GM23248 (cell line): ENCODE measurements at regions not wholly inside any gene's neighbourhood (a gene's known extent, or its start where the extent isn't known, plus 50 kb on each side); places are given as distances from the start of the nearest gene placed in this dataset.

Experiments
- DNase-seq: peaks from one replicate; pipeline ENCODE4 v3.0.0-alpha.2; 2015
- H2AFZ ChIP-seq: fragments of 200-600 bp; sonication (generic); 2 replicates; pipeline ENCODE4 v1.6.1; 2016; ENCODE audit warnings: antibody characterized with exemption
- H3F3A ChIP-seq: fragments of 200-600 bp; sonication (generic); 2 replicates; pipeline ENCODE4 v1.6.1; 2016; ENCODE audit warnings: mild to moderate bottlenecking, antibody characterized with exemption, mixed run types; ENCODE audit not compliant: insufficient read depth
- H3K27ac ChIP-seq: fragments of 200-600 bp; sonication (generic); 2 replicates; pipeline ENCODE4 v1.5.1; 2016; ENCODE audit warnings: mild to moderate bottlenecking
- H3K27me3 ChIP-seq: fragments of 200-600 bp; sonication (generic); replicated peaks from 2 replicates; pipeline ENCODE4 v1.6.1; 2016; ENCODE audit warnings: mild to moderate bottlenecking; ENCODE audit not compliant: insufficient read depth
- H3K36me3 ChIP-seq: fragments of 200-600 bp; sonication (generic); 2 replicates; pipeline ENCODE4 v1.6.1; 2016; ENCODE audit warnings: low read depth, mild to moderate bottlenecking
- H3K4me1 ChIP-seq: fragments of 200-600 bp; sonication (generic); 2 replicates; pipeline ENCODE4 v1.6.1; 2016; ENCODE audit warnings: mild to moderate bottlenecking; ENCODE audit not compliant: insufficient read depth
- H3K4me2 ChIP-seq: fragments of 200-600 bp; sonication (generic); one replicate; pipeline ENCODE4 v1.6.1; 2016; ENCODE audit warnings: mild to moderate bottlenecking; ENCODE audit not compliant: unreplicated experiment
- H3K4me3 ChIP-seq: fragments of 200-600 bp; sonication (generic); 2 replicates; pipeline ENCODE4 v1.5.1; 2016; ENCODE audit warnings: mild to moderate bottlenecking
- H3K79me2 ChIP-seq: fragments of 200-600 bp; sonication (generic); 2 replicates; pipeline ENCODE4 v1.6.1; 2016; ENCODE audit warnings: mild to moderate bottlenecking; ENCODE audit not compliant: insufficient read depth
- H3K9ac ChIP-seq: fragments of 200-600 bp; sonication (generic); 2 replicates; pipeline ENCODE4 v1.6.1; 2016; ENCODE audit warnings: mild to moderate bottlenecking
- H3K9me2 ChIP-seq: fragments of 200-600 bp; sonication (generic); 2 replicates; pipeline ENCODE4 v1.6.1; 2016; ENCODE audit warnings: mixed run types, mild to moderate bottlenecking, moderate library complexity; ENCODE audit not compliant: insufficient read depth
- H3K9me3 ChIP-seq: fragments of 200-600 bp; sonication (generic); one replicate; pipeline ENCODE4 v1.6.1; 2017; ENCODE audit warnings: low read depth
- H4K20me1 ChIP-seq: fragments of 200-600 bp; sonication (generic); 2 replicates; pipeline ENCODE4 v1.6.0; 2016; ENCODE audit not compliant: insufficient read depth
- EZH2 ChIP-seq: fragments of 200-600 bp; sonication (generic); IDR thresholded peaks from 2 replicates; pipeline ENCODE4 v1.6.1; 2018; ENCODE audit warnings: antibody characterized with exemption, mild to moderate bottlenecking; ENCODE audit not compliant: insufficient read depth, poor library complexity, severe bottlenecking
- EZH2phosphoT487 ChIP-seq: fragments of 200-600 bp; sonication (generic); IDR thresholded peaks from 2 replicates; pipeline ENCODE4 v1.6.1; 2018; ENCODE audit warnings: antibody characterized with exemption, moderate library complexity, mild to moderate bottlenecking, low read depth; ENCODE audit not compliant: insufficient read depth
- WGBS, 2 experiments: methylation state at CpG; one replicate each; pipeline ENCODE4 v1.1.6; 2015 to 2017; ENCODE audit warnings: low lambda C conversion rate in 2 of 2, low coverage in 1 of 2; ENCODE audit errors: missing lambda C conversion rate in 2 of 2; 5-methylcytosine and 5-hydroxymethylcytosine counted together
- in situ Hi-C: fragments of 300-500 bp; cut with MboI; formaldehyde crosslinking; loops from 2 replicates; pipeline ENCODE4 v1.15.0; 2020

DNA sequence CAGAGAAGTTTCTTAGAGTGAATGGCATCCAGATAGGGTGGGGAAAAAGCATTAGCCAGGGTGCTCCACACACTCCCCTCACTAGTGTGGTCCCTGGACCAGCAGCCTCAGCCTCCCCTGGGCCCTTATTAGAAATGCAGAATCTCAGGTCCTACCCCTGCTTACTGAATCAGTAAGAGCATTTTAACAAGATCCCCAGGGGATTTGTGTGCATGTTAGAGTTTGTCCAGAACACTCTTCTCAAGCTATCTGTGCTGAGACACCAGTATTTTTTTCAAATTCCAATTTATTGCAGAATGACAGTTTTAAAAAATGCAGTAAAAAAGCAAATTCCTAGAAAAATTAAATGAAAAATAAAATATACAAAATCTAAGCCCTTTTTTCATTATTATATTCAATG is 123.1 kb downstream of the MIAT start:
- Histone ChIP-seq H3K4me3 (no peak overlapping the region), H3K9me3 (no peaks in the 10 kb centered on the region), H3F3A (peaks cover 10% of the 10 kb centered on the region; the same call in 1 of the 2 replicates), H3K27ac (no peak overlapping the region), H3K27me3 (no peaks in the 10 kb centered on the region), H4K20me1 (no peaks in the 10 kb centered on the region), H3K79me2 (no peaks in the 10 kb centered on the region), H2AFZ (no peak overlapping the region), H3K9me2 (no peaks in the 10 kb centered on the region), H3K4me1 (peaks cover 14% of the 10 kb centered on the region; the same call in 1 of the 2 replicates), H3K9ac (no peak overlapping the region), H3K4me2 (no peak overlapping the region), H3K36me3 (no peaks in the 10 kb centered on the region; the same call in 1 of the 2 replicates)
- in situ Hi-C loops: loop anchor here (10.0 kb wide), 1 partner anchor 64 kb away; no protein-coding TSS in a partner anchor
- TF ChIP-seq EZH2: no peak
- TF ChIP-seq EZH2phosphoT487: no peak
- no peak for DNase-seq

DNA sequence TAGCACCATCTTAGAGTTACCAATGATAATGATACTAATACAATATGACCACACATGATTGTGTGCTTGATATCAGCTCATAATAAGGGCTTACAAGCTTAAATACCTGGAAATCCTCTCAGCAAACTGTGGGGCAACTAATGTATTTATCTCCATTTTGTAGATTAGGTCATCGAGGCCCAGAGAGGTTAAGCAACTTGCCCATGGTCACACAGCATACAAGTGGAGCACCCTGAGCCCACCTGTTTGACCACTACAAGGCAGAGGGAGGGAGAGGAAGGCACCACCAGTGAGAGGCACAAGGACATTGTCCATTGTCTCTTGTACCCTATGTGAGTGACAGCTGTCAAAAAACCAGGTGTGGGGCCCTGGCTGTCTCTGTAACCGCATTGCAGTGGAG is 123.7 kb downstream of the MIAT start:
- H3K36me3 ChIP-seq: no peaks in the 10 kb centered on the region; the same call in 1 of the 2 replicates
- no peak overlapping the region for H3K4me3 ChIP-seq
- WGBS, 2 experiments: 92 to 93% methylated on average over 2 of the region's 2 CpGs
- no peaks in the 10 kb centered on the region for H3K27me3 ChIP-seq
- DNase-seq: no peak
- H3K4me2 ChIP-seq: no peak overlapping the region
- TF ChIP-seq EZH2: no peak
- TF ChIP-seq EZH2phosphoT487: no peak
- H2AFZ ChIP-seq: no peak overlapping the region
- no peak overlapping the region for H3K27ac ChIP-seq
- H3F3A ChIP-seq: peaks cover 10% of the 10 kb centered on the region; the same call in 1 of the 2 replicates
- in situ Hi-C loops: loop anchor here (10.0 kb wide), 1 partner anchor 64 kb away; no protein-coding TSS in a partner anchor
- no peaks in the 10 kb centered on the region for H3K9me2 ChIP-seq
- no peaks in the 10 kb centered on the region for H3K79me2 ChIP-seq
- no peaks in the 10 kb centered on the region for H3K9me3 ChIP-seq
- no peak overlapping the region for H3K9ac ChIP-seq
- H4K20me1 ChIP-seq: no peaks in the 10 kb centered on the region
- H3K4me1 ChIP-seq: peaks cover 14% of the 10 kb centered on the region; the same call in 1 of the 2 replicates

DNA sequence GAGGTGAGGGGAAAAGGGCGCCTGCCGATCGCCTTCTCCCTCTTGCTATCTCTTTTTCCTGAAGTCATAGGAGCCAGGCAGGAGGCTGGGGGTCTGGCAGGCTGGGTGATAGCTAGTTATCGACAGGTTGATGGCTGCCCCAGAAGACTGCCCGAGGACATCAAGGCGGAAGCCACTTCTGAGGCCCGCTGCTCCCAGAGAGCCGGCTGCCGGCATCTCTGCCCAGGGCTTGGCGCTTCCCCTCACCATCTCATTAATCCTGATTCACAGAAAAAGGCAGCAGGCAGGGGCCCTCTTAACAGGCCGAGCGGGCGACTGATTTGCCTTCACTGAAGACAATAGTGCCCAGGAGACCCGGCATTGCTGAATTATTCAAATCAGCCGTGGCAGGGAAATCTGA is 124.2 kb downstream of the MIAT start:
- no peaks in the 10 kb centered on the region for H3K9me2 ChIP-seq
- H3K27ac ChIP-seq: no peak overlapping the region

DNA sequence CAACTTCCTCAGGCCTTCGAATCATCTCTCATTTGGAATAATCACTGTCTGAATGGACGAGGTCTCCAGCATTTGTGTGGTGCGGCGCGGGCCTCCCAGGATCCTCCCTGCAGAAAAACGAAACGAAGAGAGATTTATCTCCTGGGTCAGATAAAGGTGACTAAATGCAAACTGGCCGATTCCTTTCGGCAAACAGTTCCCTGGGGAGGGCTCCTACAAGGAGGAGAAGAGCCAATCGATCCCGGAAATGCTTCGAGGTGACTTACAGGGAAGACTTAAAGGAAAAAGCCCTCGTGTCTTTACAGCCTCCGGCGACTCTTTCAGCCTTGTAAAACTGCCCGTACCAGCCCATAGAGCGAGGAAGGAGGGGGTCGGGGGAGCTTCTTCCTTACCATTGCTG is 126.5 kb downstream of the MIAT start:
- Histone ChIP-seq H3K9me3 (no peaks in the 10 kb centered on the region), H3K79me2 (no peaks in the 10 kb centered on the region), H3F3A (no peaks in the 10 kb centered on the region), H3K4me2 (no peak overlapping the region), H2AFZ (no peak overlapping the region), H3K27ac (no peak overlapping the region), H3K9ac (no peak overlapping the region), H3K36me3 (no peaks in the 10 kb centered on the region; the same call in 1 of the 2 replicates), H3K27me3 (no peaks in the 10 kb centered on the region), H3K4me3 (no peak overlapping the region), H4K20me1 (no peaks in the 10 kb centered on the region), H3K9me2 (no peaks in the 10 kb centered on the region), H3K4me1 (no peaks in the 10 kb centered on the region)
- no peak for DNase-seq
- in situ Hi-C loops: loop anchor here (10.0 kb wide), 1 partner anchor 61 kb away; no protein-coding TSS in a partner anchor
- WGBS, 2 experiments: 91 to 92% methylated on average over 18 of the region's 18 CpGs
- TF ChIP-seq EZH2 (no peak), EZH2phosphoT487 (no peak)

More for the DNA sequence above, 124.2 kb downstream of the MIAT start:
- Histone ChIP-seq H3F3A (peaks cover 8% of the 10 kb centered on the region; the same call in 1 of the 2 replicates), H3K4me3 (no peak overlapping the region), H3K9ac (no peak overlapping the region), H3K4me2 (no peak overlapping the region), H3K27me3 (no peaks in the 10 kb centered on the region), H2AFZ (no peak overlapping the region), H3K4me1 (peaks cover 14% of the 10 kb centered on the region; the same call in 1 of the 2 replicates), H3K79me2 (no peaks in the 10 kb centered on the region), H4K20me1 (no peaks in the 10 kb centered on the region), H3K36me3 (no peaks in the 10 kb centered on the region; the same call in 1 of the 2 replicates), H3K9me3 (no peaks in the 10 kb centered on the region)
- TF ChIP-seq EZH2phosphoT487 (no peak), EZH2 (no peak)
- DNase-seq: no peak
- in situ Hi-C loops: loop anchor here (10.0 kb wide), 1 partner anchor 63 kb away; no protein-coding TSS in a partner anchor
- 91 to 92% methylated on average over 15 of the region's 15 CpGs for WGBS, 2 experiments
